RWPE1 (cell line): ENCODE measurements at regions not wholly inside any gene's neighbourhood (a gene's known extent, or its start where the extent isn't known, plus 50 kb on each side); places are given as distances from the start of the nearest gene placed in this dataset.
A peak's percentile ranks its signal among the peaks of the same experiment; 100 is the strongest.

Experiments
- CTCF ChIA-PET: fragments of 350-600 bp; sonication (Branson Sonifier 250); formaldehyde crosslinking; extraction: SDS; loops from one replicate; lab custom pipeline; 2021; lab: Yijun Ruan, JAX
- POLR2A ChIA-PET: fragments of 400-600 bp; formaldehyde crosslinking; extraction: SDS; loops from one replicate; lab custom pipeline; 2020; ENCODE audit warnings: antibody characterized with exemption; ENCODE audit not compliant: low non-redundant PET; lab: Yijun Ruan, JAX
- DNase-seq: peaks from one replicate; pipeline ENCODE4 v3.0.0; 2012; ENCODE audit warnings: low spot score
- H3K27ac ChIP-seq: fragments of 450-650 bp; 2 replicates; pipeline ENCODE4 v1.5.1; 2017
- CTCF ChIP-seq: fragments of 450-650 bp; conservative IDR thresholded peaks from 2 replicates; pipeline ENCODE4 v1.5.1; 2017; ENCODE audit warnings: low read depth, mild to moderate bottlenecking

- ChIA-PET CTCF (interaction anchor here (1.2 to 1.5 kb wide), 2 partner anchors 12 to 97 kb away, joined by 4 to 9 read pairs; no protein-coding TSS in a partner anchor), POLR2A (no interaction called here)
- no peak for DNase-seq
- no peak for TF ChIP-seq CTCF
- H3K27ac ChIP-seq: no peak overlapping the region
These were observed 56.7 kb upstream of the LAPTM5 start for GRCh38 chr1:30814292-30814691.

- ChIA-PET CTCF (no interaction called here), POLR2A (no interaction called here)
These were observed 54.5 kb upstream of the LAPTM5 start for GRCh38 chr1:30812076-30812475.

GRCh38 chr1:30811187-30811586 lies 53.6 kb upstream of the LAPTM5 start:
- DNase-seq: no peak
- CTCF ChIA-PET: interaction anchor here (1.2 to 1.7 kb wide), 2 partner anchors 10 to 100 kb away, joined by 5 to 12 read pairs; no protein-coding TSS in a partner anchor
- no peak overlapping the region for H3K27ac ChIP-seq
- POLR2A ChIA-PET: no interaction called here
- TF ChIP-seq CTCF: no peak

More at GRCh38 chr1:30812076-30812475, 54.5 kb upstream of the LAPTM5 start:
- no peak for TF ChIP-seq CTCF
- DNase-seq: no peak
- no peak overlapping the region for H3K27ac ChIP-seq

- DNase-seq: no peak
- no peak overlapping the region for H3K27ac ChIP-seq
- CTCF ChIA-PET: interaction anchor here (1.2 to 1.7 kb wide), 2 partner anchors 9 to 101 kb away, joined by 5 to 12 read pairs; no protein-coding TSS in a partner anchor
- no peak for TF ChIP-seq CTCF
- POLR2A ChIA-PET: no interaction called here
These were observed 53.0 kb upstream of the LAPTM5 start for GRCh38 chr1:30810416-30811080.

GRCh38 chr1:30809514-30810263 lies 52.1 kb upstream of the LAPTM5 start:
- DNase-seq: peak; percentile 65
- CTCF ChIA-PET: interaction anchor here (0.7 to 1.7 kb wide), 2 partner anchors 9 to 24 kb away, joined by 3 to 12 read pairs; no protein-coding TSS in a partner anchor
- H3K27ac ChIP-seq: peak overlapping the region; percentile 27; the same call in 1 of the 2 replicates
- no peak for TF ChIP-seq CTCF
- POLR2A ChIA-PET: no interaction called here

GRCh38 chr1:30808067-30808662 lies 50.6 kb upstream of the LAPTM5 start:
- H3K27ac ChIP-seq: no peak overlapping the region
- no peak for TF ChIP-seq CTCF
- DNase-seq: no peak
- ChIA-PET POLR2A (no interaction called here), CTCF (interaction anchor here (0.6 to 1.1 kb wide), 2 partner anchors 28 to 103 kb away, joined by 5 to 6 read pairs; no protein-coding TSS in a partner anchor)
